HG03066 (cell line): ENCODE measurements at regions not wholly inside any gene's neighbourhood (a gene's known extent, or its start where the extent isn't known, plus 50 kb on each side); places are given as distances from the start of the nearest gene placed in this dataset.

Experiments
- ATAC-seq: cut with Tn5 transposase; IDR thresholded peaks from one replicate; pipeline ENCODE4 v1.9.1; 2021; ENCODE audit warnings: low read depth; ENCODE audit not compliant: unreplicated experiment

DNA sequence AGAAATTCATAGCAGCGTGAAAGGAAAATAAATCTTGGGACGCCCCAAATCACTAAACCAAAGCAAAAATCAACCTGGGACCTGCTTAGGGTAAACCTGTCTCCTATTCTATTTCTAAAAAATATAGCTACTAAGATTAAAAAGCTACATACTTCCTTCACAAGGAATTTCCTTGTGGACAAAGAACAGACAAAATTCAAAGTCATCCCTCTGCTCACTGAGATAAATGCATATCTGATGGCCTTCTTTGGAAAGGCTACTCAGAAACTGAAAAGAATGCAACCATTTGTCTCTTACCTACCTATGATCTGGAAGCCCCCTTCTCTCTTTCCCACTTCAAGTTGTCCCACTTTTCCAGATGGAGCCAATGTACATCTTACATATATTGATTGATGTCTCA is 93.0 kb upstream of the CNOT2 start:
- no peak for ATAC-seq

DNA sequence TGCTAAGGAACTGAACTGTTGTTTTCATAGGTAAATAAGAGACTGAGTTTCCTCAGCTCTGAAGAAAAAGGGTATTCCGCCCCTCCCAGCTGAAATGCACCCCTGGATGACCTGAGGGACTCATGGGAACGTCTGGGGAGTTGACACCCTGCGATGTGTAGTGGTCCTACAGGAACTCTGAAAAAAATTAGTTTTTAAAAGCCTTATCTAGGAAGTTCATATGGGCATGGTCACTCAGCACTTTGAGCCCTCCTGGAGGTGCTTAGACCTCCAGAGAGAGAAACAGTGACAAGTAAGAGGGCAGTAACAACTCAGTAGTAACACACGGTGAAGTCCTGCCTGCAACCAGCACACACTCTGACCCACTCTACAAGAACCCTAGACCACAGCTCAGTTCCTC is 91.2 kb upstream of the CNOT2 start:
- ATAC-seq, result no peak

DNA sequence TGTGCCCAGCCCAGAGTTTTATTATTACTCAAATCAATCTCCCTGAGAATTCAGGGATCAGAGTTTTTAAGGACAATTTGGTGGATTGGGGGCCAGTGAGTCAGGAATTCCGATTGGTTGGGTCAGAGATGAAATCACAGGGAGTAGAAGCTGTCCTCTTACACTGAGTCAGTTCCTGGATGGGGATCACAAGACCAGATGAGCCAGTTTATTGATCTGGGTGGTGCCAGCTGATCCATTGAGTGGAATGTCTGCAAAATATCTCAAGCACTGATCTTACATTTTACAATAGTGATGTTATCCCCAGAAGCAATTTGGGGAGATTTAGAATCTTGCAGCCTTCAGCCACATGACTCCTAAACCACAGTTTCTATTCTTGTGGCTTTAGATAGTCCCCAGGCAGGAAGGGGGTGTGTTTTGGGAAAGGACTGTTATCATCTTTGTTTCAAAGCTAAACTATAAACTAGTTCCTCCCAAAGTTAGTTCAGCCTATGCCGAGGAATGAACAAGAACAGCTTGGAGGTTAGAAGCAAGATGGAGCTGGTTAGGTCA is 89.1 kb upstream of the CNOT2 start:
- ATAC-seq, result no peak

DNA sequence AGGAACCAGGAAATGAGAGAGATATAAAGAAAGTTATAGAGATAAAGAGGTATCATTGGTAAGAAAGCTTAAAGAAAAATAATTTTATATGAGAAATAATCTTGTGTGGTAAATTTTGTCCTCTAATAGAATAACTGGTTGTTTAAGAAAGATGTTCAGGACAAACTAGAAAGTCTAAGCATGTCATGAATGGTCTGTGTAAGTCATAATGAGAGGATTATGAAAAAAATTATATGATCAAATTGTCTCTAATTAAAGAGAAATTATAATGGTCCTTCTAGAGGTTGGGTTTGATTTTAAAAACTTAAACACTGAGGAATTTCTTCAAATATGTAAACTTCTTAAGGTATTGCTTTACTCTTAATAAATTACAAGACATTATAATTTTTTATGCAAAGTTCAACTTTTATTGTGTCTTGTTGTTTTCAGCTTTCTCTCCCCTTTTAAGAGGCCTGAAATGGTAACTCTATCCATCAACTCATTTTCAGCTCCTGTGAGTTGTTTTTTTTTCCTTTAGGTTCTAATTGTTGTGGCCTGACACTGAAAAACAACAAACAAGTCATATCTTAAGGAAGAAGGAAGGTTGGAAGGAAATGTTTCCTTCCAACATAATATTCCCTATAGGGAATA is 88.2 kb upstream of the CNOT2 start:
- no peak for ATAC-seq

DNA sequence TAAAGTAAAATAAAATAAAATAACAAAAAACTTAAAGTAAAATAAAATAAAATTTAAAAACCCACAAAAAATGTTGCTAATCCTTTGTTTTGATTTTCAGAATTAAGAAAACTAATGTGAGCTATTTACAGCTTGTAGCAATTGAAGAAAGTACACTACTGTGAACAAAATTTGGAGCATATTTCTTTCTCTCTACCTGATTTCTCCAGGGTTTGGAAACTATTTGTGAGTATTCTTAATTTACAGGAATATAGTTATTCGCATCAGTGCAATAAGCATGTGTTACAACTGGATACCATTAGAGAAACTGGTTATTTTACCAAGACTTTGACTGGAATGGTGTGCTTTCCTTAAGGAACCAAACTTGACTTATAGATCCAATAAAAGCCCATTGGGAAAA is 86.1 kb upstream of the CNOT2 start:
- ATAC-seq, result no peak

DNA sequence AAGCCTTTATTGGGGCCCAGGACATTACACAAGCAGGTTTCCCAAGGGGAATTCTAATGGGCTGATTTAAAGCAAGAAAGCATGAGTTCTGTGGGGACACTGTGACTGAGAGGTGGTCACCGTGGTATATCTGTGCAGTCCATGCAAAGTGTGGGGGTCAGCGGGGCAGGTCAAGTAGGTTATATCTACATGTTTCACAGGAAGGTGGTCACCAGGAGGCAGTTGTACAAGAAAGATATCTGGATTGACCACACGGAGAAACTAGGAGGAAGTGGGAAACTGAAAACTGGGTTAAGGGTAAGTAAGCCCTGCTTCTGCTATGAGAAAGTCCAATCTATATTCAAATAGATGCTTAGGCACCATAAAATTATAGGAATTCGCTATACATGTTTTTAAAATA is 77.8 kb upstream of the CNOT2 start:
- ATAC-seq, result no peak

DNA sequence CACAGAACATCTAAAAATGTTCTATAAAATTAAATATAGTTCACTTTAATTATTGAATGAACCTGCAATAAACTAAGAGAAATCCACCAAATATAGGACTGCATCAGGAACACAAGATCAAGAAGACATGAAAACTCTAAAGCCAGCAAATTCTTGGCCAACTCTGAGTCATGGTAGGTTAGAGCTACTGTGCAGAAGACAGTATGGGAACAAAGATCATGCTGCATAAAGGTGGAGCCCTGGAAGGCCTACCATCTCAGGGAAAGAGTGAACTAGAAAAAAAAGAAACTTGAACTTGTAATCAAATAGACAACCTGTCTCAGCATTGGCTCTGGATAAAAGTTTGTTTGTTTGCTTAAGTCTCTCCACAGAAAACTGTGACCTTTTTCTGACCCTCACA is 66.9 kb upstream of the CNOT2 start:
- ATAC-seq, result no peak

DNA sequence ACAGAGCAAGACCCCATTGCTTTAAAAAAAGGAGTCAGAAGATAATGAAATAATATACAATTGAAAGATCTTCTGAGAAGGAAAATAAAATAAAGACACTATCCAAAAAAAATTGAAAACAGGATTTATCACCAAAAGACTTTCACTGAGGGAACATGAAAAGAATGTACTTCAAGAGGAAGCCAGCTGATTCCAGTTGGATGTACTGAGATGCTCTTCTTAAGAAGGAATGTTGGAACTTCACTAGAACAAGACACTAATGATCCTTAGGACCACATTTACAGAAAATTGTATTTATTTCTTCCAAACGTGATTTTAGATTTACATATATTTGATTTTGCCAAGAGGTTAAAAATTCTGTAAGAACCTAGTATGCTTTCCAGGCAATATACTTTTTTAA is 65.6 kb upstream of the CNOT2 start:
- ATAC-seq, result no peak

DNA sequence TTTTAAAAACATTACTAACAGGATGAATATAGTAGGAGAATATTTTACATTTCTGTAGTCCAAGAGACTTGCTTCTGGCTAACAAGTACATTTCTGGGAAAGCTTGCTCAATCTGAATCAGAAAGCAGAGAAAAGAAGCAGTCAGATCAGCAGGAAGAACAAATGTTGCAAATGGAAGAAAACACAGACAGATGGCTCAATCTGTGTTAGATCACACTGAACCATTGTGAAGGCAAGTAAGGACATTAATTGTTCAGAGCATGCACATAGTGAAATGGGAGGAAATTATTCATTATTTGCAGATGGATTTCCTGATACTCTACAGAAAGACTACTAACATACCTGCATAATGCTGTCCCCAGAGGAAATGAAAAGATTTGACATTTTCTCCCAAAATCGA is 65.2 kb upstream of the CNOT2 start:
- no peak for ATAC-seq

DNA sequence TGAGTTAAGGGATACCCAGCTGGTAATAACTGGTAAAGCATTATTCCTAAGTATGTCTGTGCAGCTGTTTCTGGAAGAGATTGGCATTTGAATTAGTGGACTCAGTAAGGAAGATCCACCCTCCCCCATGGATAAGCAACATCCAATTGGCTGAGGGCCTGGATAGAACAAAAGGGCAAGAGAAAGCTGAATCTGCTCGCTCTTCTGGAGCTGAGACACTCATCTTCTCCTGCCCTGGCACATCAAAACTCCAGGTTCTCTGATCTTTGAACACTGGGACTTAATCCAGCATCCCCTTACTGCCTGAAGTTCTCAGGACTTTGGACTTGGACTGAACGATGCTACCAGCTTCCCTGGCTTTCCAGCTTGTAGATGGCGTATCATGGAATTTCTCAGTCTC is 63.1 kb upstream of the CNOT2 start:
- no peak for ATAC-seq

DNA sequence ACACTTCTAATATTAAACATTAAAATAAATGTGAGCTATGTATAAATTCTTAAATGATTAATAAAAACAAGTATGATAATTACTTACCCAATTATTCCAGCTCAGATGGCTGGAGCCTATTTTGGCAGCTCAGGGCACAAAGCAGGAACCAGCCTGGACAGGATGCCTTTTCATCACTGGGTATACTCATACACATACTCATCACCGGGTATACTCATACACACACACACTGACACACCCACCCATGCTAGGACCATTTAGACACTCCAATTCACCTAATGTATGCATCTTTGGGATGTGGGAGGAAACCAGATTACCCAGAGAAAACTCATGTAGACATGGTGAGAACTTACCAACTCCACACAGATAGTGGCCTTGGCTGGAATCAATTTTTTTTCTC is 57.9 kb upstream of the CNOT2 start:
- ATAC-seq, result no peak

DNA sequence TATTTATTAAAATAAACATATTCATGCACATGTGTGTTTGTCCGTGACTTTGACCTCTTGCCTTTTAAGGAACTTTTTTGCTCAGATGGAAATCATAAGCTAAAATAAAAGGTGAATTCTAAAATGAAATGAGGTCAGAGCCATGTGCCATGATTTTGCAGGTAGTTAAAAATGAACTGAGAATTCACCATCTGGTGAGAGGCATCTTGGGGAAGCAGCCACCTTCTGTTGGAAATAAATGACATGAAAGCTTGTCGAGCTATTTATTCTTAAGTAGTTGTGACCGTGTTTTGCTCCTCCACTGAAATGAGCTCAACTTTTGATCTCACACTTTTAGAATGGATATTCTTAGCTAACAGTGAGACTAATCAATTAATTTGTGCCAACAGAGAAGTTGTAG is 56.8 kb upstream of the CNOT2 start:
- no peak for ATAC-seq

DNA sequence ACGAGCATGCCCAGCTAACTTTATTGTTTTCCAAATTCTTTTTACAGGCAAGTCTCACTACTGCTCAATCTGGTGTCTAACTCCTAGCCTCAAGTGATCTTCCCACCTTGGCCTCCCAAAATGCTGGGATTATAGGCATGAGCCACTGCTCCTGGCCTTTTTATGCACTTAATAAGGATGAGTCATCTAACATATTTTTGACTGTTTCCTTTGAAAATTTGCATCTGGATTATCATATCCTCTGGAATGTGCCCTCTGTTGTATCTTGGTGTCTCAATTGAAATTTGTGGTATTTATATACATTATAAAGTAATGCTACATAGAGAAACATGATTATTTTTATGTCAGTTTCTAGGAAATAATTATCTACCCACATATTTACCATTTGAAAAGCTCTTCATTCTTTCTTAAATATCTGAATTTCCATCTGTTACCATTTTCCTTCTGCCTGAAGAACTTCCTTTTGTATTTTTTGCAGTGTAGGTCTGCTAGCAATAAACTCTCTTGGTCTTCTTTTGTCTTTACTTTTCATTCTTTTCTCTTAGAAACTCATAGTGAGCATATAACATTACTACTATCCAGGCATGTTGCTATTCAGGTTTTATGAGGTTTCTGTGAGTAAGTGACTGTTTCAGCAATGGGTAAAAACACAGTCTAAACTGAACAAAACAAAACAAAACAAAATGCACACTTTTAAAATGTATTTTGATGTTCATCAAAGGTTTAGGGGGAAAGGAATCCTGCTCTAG is 52.8 kb upstream of the CNOT2 start:
- ATAC-seq, result no peak
